ENCODE measurements at regions not wholly inside any gene's neighbourhood (a gene's known extent, or its start where the extent isn't known, plus 50 kb on each side); places are given as distances from the start of the nearest gene placed in this dataset.

DNA sequence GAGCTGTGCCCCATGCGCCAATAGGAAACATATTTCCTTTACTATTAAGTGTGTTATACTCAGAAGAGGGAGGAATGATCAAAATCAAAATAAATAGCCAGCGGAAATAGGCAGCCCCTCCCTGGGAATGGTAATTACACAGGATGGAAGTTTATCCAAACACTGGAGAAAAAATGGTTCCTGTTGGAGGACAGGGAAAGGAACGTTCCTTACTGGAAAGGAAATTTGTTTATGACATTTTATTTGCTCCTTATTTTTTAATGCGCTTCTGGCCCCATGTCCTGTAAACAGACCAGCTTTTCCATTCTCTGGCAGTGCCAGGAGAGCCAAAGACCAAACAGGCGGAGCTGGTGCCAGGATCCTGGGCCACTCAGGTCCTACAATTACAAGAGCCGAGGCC, 273.7 kb downstream of the SOX9 start:
- DNase-seq = no peak

DNA sequence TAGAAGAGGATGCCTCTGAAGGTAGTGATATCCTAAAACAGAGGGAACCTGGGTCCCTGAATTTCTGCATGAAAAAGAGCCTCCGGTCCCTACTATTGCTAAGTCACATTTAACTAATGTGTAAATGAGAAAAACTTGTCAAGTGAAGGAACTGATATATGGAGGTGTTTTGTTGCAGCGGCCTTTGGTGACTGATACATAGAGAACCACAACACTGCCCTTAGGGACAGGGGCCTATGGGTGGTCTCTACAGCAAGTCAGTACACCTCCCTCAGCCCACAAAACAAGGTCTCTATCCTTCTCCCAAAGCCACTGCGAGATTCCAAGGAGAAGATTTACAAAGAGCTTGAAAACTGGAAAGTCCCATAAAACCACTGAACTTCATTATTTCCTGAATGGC, 275.3 kb downstream of the SOX9 start:
- DNase-seq = no peak

DNA sequence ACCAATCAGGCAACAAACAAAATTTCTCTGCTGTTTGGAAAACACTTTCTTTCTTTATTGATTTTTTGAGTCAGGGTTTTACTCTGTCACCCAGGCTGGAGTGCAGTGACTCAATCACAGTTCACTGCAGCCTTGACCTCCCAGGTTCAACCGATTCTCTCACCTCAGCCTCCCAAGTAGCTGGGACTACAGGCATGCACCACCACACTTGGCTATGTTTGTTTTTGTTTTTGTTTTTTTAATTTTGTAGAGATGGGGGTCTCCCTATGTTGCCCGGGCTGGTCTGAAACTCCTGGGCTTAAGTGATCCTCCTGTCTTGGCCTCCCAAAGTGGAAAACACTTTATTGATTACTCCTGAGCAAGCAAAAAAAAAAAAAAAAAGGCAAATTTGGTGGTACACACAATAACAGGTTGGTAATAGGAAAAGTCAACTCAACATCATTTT, 276.4 kb downstream of the SOX9 start:
- no peak for DNase-seq

DNA sequence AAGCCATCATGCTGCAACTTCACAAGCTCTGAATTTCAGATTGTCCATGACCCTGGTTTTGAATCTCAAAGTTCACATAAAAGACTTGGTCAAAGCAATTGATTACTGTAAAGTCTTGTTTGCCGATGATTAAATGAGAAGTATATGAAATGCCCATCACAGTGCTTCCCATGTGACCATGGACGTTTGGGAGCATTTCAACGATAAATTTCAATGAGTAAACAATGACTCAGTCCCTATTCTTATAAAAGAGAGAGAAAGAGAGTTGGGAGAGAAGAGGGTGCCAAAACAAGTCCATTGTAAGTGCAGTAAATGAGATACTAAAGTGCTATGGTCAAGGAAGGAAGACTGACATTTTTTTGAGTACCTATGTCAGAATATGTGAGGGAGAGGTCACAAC, 276.9 kb downstream of the SOX9 start:
- DNase-seq = no peak

DNA sequence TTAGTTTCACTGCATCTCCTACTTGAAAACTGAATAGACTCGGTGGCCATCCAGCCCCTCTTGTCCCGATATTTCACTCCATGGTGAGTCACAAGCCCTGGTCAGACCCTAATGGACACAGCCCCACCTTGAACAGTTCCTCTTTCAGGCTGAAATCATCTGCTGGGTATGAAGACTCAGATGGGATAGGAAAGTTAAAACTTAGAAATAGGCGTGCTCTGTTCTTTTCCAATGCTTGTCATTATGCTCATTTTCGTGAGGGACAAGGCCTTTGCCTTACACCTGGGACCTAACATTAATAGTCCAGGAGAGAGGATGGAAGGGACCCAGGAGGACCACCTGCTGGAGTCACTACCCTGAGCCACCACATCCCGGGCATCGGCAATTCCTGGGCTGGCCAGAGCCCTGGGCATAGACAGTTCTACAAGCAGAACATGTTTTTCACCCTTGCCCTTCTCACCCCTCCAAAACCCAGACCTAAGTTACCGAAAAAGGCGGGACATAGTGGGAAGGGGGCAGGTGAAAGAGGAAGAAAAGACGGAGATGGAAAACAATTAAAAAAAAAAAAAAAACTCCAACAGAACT, 278.3 kb downstream of the SOX9 start:
- DNase-seq = no peak

DNA sequence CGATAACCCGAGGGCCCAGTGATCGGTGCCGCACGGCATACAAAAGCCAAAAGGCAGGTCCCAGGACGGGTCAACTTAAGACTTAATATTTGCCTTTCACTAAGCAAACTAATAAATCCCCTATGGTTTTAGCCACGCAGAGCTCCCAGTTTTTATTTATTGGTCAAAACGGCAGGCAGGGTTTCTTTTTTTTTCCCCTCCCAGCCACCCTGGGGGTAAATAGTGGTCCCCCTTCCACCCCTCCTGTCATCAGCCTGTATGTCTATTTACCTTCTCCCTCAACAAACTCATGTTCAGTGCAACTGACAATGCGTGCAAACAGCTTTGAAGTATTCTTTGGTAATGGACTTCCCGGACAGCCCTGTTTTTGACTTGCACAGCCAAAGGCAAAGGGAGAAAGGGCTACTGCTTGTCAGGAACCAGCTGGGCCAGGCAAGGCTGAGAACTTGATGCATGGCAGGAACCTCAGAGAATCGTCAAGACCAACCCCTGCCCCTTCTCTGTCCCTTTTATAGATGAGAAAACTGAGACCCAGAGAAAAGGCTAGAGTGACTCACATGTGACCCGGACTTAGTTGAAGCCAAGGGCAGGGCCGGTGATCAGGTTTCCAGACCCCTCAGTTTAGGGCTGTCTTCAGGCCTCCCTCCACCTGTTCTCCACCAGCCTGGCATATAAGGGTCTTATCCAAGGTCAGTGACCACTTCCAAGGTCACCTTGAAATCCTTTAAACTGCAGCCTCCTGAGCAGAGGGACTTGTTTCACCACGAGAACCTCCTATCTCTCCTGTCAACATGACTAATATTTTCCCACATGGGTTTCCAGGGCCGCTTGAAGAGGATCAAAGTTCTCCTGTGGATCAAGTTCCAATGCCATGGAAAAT, 279.0 kb downstream of the SOX9 start:
- no peak for DNase-seq

DNA sequence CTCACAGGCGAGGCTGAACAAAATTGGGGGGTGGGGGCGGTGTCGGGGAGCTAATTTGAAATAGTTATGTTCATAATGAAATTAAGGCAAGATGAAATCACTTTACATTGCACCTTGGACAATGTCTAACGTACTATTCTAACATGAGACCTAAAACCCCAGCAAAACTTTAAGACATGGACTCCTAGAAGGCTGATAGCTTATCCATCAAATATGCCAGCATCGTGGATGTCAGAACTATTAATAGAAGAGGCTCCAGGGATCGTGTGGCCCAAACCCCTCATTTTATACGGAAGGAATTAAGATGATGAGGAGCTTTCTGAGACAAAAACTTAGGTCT, 279.6 kb downstream of the SOX9 start:
- no peak for DNase-seq

DNA sequence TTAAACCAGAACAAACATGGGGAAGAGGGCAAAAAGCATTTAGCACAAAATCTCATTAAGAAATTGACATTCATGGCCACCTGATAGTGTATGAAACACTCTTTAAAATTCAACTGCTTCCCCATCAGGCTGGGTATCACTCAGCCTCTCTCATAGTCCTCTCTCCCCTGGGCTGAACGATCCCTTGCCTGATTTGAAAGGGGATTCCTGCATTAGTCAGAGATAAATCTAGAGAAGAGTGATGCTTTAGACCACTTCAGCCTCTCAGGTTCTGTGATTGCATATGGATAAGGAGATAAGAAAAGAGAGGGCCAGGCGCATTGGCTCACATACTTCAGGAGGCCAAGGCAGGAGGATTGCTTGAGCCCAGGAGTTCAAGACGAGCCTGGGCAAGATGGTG, 280.0 kb downstream of the SOX9 start:
- no peak for DNase-seq

DNA sequence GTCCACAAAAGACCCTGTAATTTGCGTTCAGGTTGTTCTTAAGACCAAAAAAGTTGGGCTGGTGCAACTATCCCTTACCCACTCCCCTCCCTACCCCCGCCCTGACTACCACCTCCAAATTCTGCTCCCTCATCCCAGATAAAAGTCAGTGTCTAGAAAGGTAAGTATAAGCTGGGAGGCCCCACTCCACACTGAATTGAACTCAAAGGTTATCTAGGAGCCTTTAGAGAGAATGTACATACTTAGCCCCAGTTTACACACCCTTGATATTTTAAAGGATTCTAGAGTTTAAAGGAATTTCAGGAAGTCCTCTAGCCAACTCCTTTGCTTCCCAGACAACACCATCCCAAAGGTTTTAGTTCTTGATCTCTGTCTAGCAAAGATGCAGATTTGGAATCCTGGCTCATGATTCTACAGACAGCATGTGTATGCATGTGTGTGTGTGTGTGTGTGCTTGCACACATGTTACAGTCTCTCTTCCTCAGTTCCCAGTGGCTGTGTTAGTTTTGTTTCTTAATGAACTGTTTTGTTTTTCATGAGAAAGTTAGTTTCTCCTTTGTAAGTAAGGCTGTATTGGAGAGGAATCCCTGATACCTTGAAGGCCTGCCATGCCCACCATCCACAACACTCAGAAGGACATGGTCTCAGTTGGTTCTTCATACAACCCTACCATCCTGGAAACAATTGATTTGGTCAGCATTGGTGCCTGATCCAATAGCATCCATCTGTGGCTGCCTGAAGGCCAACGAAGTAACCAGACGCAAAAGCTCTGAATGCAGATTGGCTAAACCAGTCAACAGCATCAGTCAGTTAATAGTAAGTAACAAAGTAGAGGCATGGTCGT, 281.3 kb downstream of the SOX9 start:
- no peak for DNase-seq

DNA sequence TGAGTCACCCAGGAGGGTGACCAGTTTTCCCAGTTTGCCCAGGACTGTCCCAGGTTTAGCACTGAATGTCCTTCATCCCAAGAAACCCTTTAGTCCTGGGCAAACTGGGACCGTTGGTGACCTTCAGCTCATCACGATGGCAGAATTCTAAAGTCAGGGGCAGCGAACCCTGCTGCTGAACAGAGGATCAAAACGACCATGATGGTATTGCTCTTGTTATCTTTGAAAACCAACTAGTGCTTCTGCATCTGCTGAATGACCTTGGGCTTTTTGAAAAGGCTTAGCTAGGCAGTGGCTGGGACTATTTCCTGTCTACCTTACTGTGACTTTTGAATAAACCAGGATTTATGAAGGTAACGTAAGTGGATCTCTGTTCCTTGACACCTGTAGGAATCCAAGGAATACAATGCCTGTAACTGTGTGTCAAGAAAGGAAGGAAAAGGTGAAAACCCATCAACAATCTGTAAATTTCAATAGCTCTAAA, 281.9 kb downstream of the SOX9 start:
- DNase-seq = no peak

DNA sequence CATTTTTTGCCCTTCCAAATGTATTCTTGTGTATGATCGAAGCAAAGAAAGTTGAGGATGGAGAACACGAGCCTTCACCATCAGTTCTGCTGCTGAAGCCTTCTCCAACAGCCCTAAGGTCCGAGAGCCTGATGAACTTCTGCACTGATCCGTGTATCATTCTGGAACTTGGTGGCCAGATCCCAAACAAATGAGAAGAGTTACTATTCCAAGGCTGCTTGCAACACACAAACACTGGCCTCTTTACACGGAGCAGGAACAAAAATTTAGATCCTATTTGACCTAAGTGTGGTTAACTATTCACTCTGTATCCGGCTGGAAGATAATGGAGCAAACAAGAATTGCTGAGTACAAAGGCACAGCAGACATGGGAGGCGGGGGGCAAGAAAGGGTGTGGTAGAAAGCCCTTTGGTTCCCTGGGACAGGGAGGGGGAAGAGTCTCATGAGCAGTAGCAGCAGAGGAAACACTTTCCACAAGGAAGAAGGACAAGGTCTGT, 282.9 kb downstream of the SOX9 start:
- no peak for DNase-seq

DNA sequence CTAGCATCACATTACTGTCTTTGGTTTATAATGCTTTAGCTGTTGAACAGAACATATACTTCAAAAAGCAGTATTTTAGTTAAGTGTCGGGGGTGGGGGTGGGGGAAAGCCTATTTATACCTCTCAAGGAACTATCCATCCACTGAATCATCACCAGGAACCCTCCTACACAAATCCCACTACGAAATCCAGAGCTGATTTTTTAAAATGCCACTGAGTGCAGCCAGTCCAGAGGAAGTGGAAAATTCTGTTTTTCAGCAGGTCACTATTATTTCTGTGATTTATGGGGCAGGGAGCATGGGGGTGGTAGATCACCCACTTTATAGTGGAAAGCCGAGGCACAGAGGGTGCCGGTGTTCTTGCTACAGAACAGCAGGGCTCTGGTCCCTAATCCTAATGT, 284.1 kb downstream of the SOX9 start:
- DNase-seq = no peak

DNA sequence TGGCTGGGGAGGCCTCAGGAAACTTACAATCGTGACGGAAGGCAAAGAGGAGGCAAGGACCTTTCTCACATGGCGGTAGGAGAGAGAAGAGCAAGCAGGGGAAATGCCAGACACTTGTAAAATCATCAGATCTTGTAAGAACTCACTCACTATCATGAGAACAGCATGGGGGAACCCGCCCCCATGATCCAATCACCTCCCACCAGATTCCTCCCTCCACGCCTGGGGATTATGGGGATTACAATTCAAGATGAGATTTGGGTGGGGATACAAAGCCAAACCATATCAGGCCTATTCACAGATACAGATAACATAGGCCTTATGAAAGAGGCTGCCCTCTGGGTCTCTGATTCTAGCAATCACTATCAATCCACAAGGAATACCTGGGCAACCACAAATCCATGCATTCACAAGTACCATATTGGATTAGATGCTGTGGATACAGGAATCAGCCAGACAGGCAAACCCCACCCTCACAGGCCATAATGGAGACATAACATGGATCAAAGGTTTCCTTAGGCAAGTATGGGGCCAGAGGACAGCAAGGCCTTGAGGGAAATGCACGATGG, 284.9 kb downstream of the SOX9 start:
- DNase-seq = no peak

DNA sequence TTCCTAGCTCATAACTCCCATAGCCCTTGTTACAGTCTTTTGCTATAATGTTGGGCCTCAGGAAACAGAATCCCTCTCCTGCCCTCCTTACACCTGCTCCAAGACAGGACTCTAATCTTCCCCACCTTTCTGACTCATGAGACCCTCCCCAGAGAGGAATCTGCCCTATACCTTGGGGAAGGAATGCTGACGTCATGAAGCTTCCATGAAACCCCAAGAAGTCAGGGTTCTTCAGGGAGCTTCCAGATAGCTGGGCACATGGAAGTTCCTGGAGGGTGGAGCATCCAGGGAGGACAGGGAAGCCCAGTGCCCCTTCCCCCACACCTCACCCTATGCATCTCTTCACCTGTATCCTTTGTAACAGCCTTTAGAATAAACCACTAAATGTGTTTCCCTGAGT, 285.7 kb downstream of the SOX9 start:
- no peak for DNase-seq

DNA sequence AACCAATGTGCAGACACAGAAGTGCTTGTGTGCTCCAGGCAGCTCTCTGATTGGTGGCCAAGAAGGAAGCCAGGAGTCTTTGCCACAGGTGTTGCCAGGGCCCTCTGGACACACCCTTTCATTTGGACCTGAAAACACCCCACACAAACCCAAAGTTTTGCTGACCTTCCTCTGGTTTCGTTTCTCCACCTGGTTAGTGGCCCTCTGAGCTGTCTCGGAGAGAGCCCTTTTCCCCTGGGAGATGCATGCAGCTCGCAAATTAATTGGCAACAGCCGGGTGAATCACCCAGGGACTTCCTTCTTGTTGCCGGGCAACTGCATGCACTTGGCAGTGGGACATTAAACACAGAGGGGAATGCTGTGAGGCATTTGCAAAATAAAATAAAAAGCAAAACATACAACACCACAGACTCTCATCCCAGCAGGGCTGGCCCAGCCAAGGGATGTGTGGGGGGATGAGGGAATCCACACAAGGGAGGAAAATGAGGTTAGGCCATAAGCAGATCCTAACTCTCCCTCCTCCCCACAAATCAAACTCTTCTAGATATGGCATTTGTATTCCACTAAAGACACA, 286.6 kb downstream of the SOX9 start:
- DNase-seq = no peak

DNA sequence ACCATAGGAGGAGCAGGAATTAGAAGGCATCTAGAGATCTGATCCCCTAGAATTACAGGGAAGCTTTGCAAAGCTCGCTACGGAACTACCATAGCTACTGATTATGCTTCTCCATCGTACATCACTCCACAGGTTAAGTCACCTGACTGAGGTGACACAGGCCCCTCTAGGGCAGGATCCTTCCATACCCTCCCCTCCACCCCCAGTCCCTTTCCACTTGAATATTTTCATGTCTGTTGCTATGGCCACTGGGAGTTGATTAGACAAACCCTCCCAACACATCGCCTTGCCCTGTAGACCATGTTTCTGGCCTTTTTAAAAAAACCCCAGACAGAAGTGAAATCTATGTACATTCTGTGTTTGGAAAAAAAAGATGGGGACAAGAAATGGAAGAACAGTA, 287.1 kb downstream of the SOX9 start:
- no peak for DNase-seq

DNA sequence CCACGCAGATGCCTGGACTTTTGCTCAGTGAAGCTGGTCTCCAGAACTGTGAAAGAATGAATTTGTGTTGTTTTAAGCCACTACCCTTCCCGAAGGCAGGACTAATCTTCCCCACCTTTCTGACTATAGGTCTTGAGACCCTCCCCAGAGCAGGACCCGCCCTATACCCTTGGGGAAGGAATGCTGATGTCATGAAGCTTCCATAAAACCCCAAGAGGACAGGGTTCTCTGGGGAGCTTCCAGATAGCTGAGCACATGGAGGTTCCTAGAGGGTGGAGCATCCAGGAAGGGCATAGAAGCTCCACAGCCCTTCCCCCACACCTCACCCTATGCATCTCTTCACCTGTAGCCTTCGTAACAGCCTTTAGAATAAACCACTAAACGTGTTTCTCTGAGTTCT, 287.8 kb downstream of the SOX9 start:
- no peak for DNase-seq

DNA sequence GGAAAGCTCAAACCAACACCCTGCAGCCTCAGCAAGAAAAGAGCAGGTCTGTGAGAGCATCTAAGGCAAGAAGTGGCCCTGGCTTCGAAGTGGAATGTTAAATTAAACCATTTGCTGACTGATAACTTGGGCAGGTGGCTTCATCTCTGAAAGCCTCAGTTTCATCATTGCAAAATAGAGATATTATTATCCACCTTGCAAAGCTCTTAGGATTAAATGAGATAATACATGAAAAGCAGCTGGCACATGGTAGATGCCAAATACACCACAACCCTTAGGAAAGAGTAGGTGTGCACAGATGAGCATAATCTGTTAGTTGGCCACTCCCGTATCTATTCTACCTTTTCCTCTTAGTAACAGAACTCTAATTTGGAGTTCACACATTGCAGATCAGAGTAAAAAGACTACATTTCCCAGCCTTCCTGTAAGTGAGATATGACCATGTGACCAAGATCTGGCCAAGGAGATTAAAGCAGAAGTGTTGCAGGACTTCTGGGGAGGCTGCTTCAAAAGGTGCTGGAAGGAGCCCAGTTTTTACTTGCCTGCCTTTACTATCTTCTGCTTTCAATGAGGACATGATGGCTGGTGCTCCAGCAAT, 288.7 kb downstream of the SOX9 start:
- no peak for DNase-seq

DNA sequence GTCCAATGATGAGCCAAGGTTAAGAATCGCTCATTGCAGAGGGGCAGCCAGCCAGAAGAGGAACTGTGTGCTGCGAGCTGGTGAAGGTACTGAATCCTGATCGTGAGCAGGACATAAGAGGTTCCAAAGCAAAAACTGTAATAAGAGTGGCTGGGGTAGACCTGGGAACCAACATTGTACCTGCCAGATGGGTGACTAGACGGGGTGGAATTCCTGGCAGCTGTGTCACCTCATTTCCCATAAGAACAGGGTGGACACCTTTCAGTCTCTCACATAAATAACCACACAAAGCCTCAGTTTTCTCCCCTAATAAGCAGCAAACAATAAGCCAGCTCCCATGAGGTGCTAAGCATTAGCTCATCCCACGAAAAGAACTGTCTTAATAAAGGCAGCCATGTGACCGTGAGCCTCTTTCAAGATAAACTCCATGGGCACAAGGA, 290.3 kb downstream of the SOX9 start:
- DNase-seq = no peak

DNA sequence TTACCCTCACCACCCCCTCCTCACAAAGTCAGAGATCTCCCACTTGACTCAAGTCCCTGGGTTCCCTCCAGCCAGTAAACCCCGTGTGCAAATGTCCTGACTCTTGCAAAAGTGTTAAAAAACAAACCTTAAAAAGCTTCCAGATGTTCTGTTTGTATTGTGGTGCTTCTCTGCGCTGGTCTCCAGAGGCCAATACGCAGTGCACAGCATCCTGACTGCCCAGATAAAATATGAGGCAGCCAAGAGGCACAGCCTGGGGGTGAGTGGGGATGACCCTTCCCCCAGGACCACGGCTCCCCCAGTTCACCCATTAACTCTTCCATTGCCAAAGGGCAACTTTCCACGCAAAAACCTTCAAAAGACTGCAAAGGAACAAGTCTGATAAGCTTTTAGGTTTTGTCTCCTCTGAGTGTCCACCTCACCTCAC, 291.8 kb downstream of the SOX9 start:
- DNase-seq = no peak

DNA sequence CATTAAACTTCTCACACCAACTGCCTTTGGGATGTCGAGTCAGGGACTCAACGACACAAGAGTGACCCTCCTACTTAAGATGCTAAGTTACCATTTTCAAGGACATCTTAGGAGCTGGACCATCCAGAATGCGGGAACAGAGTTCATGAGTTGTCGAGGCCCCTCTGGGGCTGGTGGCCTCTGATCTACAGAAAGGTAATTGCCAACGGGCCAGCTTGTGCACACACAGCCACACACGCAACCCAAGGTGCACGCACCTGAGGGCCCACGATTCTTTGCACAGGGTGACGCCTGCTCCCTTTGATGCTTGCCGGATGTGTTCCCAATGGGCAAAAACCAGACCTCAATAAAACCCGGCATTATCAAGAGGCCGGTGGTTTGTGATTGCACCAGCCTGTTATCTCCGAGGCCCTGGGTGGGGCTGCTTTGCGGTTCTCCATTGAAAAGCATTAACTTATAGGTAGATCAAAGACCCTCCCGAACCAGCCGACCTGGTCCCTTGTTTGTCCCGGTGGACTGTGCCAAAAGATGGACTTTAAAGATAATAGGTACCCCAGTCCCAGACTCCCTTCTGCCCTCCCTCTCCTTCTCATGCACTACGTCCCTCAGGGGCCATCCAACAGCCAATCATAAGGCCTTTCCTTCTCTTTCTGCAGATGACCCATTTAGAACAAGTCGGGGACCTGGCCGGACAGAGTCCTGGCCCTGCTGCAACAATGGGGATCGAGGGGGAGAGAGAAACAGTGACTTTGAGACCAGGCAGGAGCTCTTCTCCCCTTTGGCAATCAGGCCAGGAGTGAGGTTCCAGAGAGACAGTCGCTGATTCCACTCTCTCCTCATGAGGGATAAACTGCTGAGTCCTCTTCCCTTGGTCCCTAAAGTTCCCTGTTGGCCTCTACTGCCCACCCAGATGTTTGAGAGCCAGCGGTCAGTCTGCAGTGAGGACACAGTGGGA, 292.5 kb downstream of the SOX9 start:
- no peak for DNase-seq

Measured in hematopoietic multipotent progenitor cell treated with erythropoietin and hydrocortisone succinate and interleukin-3 and kit ligand, for 8 days (in vitro differentiated cells).